ENCODE measurements at regions not wholly inside any gene's neighbourhood (a gene's known extent, or its start where the extent isn't known, plus 50 kb on each side); places are given as distances from the start of the nearest gene placed in this dataset.

DNA sequence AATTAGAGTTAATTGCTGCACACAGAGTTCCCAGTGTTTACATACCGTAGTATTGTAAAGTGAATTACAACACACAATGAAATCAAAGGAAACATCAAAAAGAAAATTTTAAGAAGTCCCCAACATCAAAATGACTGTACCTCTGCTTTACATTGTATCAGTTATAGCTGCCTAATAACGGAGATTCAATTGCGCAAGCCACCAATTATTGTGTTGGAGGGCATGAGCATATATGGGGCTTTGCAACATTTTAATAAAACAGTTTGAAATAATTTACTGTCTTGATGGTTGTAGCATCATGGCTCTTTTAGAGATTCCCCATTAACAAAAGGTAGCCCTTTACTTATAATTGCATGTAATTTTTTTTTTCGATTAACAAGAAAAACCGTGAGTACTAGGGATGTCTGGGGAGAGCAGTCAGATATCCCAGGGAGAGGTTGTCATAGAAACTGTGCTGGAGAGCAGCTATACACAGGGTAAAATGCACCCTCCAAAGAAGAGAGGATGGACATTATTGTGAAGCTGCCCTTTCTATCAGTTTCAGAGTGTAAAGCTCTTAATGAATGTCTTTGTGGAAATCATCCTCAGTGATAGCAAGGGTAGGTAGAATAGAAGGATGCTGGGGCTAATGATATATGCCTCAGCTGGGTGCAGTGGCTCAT lies 55.9 kb upstream of the BTG3 start:
- Mint-ChIP-seq H3K4me1 (ENCODE audit: low read depth) (peaks cover 3% of the 10 kb centered on the region), H3K9me3 (ENCODE audit: low read depth) (no peaks in the 10 kb centered on the region), H3K36me3 (ENCODE audit: low read depth) (no peaks in the 10 kb centered on the region), H3K27me3 (ENCODE audit: low read depth) (peaks cover 15% of the 10 kb centered on the region), H3K4me3 (ENCODE audit: unreplicated experiment) (no peak overlapping the region), H3K27ac (ENCODE audit: unreplicated experiment) (no peak overlapping the region)
- TF ChIP-seq, protein P1, sequence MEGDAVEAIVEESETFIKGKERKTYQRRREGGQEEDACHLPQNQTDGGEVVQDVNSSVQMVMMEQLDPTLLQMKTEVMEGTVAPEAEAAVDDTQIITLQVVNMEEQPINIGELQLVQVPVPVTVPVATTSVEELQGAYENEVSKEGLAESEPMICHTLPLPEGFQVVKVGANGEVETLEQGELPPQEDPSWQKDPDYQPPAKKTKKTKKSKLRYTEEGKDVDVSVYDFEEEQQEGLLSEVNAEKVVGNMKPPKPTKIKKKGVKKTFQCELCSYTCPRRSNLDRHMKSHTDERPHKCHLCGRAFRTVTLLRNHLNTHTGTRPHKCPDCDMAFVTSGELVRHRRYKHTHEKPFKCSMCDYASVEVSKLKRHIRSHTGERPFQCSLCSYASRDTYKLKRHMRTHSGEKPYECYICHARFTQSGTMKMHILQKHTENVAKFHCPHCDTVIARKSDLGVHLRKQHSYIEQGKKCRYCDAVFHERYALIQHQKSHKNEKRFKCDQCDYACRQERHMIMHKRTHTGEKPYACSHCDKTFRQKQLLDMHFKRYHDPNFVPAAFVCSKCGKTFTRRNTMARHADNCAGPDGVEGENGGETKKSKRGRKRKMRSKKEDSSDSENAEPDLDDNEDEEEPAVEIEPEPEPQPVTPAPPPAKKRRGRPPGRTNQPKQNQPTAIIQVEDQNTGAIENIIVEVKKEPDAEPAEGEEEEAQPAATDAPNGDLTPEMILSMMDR (IDR thresholded peaks at IDR 0.05) = no peak
- no peak for DNase-seq (ENCODE audit: low spot score)

DNA sequence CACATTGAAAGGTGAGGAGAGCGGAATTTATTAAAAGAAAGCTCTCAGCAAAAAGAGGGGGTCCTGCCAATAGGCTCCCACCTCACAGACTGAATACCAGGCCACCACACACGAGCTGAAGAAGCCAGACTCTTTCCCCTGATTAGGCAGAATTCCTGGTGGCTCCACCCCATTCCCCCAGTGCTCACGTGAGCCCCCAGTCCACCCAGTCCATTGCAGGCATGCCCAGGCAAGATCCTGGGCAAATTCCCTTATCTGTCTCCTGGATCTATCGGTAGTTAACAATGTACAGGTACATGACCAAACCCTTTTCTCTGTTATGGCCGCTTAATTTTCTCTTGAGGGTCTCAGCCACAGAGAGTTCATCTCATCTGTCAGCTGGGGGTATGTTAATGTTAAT lies 54.6 kb upstream of the BTG3 start:
- Mint-ChIP-seq H3K4me1 (ENCODE audit: low read depth) (no peaks in the 10 kb centered on the region), H3K4me3 (ENCODE audit: unreplicated experiment) (no peak overlapping the region), H3K27me3 (ENCODE audit: low read depth) (peaks cover 5% of the 10 kb centered on the region), H3K27ac (ENCODE audit: unreplicated experiment) (no peak overlapping the region), H3K9me3 (ENCODE audit: low read depth) (no peaks in the 10 kb centered on the region), H3K36me3 (ENCODE audit: low read depth) (no peaks in the 10 kb centered on the region)
- DNase-seq (ENCODE audit: low spot score) = no peak
- TF ChIP-seq, protein P1 (IDR thresholded peaks at IDR 0.05) = no peak
